ENCODE measurements at regions not wholly inside any gene's neighbourhood (a gene's known extent, or its start where the extent isn't known, plus 50 kb on each side); places are given as distances from the start of the nearest gene placed in this dataset.

DNA sequence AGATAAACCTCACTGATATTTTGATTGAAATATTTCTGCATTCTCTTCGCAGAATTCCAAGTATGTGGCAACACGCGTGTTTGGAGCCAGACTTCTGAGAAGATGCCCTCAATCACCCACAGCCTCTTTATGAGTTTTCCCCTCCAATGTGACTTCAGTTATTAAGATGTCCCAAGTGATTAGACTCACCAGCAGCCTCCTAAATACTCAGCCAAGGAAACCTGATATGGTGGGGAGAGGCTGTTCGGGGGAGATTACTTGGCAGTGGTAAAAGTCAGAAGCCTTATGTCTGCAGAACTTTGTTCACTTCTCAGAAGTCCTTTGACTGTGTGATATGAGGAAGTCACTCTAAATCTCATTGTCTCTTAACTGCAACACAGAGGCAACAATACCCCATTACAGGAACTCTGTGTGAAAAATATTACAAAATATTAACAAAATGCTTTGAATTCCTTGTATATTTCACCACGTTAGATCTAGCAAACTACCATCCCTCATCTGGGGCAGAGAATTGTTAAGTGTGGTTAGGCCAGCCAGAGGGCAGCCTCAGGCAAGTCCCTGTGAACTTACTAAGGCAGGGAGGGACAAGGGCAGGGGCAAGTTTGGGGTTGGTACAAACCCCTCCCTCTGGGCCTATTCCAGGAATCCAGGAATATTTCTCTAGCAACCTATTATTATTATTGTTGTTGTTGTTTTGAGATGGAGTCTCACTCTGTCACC is 151.4 kb upstream of the USP9X start:
- no peak for TF ChIP-seq EZH2 (IDR thresholded peaks at IDR 0.05; ENCODE audit: insufficient read depth, low read length)
- TF ChIP-seq, protein P1, sequence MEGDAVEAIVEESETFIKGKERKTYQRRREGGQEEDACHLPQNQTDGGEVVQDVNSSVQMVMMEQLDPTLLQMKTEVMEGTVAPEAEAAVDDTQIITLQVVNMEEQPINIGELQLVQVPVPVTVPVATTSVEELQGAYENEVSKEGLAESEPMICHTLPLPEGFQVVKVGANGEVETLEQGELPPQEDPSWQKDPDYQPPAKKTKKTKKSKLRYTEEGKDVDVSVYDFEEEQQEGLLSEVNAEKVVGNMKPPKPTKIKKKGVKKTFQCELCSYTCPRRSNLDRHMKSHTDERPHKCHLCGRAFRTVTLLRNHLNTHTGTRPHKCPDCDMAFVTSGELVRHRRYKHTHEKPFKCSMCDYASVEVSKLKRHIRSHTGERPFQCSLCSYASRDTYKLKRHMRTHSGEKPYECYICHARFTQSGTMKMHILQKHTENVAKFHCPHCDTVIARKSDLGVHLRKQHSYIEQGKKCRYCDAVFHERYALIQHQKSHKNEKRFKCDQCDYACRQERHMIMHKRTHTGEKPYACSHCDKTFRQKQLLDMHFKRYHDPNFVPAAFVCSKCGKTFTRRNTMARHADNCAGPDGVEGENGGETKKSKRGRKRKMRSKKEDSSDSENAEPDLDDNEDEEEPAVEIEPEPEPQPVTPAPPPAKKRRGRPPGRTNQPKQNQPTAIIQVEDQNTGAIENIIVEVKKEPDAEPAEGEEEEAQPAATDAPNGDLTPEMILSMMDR (IDR thresholded peaks at IDR 0.05; ENCODE audit: insufficient read depth, low read depth, low read length): no peak
